ENCODE measurements at regions not wholly inside any gene's neighbourhood (a gene's known extent, or its start where the extent isn't known, plus 50 kb on each side); places are given as distances from the start of the nearest gene placed in this dataset.

DNA sequence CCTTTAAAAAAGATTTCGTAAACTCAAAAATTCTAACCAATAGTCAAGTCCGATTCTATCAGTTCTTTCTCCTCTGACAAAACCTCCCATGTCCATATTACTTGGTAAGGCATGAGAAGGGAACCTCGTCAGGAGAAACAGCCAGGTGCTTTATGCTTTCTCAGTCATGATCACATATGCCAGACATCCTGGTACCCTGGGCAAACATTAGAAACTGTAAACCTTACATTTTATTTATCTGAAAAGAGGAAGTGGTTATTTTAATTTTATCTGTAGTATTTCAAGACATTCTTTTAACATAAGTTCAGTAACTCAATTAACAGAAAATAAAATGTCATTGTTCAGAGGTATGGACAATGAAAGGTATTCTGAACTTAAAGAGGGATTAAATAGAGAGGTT is 474.8 kb upstream of the GBE1 start:
- TF ChIP-seq EZH2 (IDR thresholded peaks at IDR 0.05; ENCODE audit: insufficient read depth, poor library complexity, severe bottlenecking) (no peak), EZH2phosphoT487 (IDR thresholded peaks at IDR 0.05; ENCODE audit: insufficient read depth, low read depth) (no peak)
